ENCODE measurements at regions not wholly inside any gene's neighbourhood (a gene's known extent, or its start where the extent isn't known, plus 50 kb on each side); places are given as distances from the start of the nearest gene placed in this dataset.

- DNase-seq (ENCODE audit: extremely low read depth in 1 of 2, low read depth in 1 of 2), result no peak
Observed at GRCh38 chr15:47383102-47383501, 334.2 kb upstream of the SEMA6D start.

- DNase-seq (ENCODE audit: extremely low read depth in 1 of 2, low read depth in 1 of 2), result no peak
Observed at GRCh38 chr15:47383801-47384200, 333.5 kb upstream of the SEMA6D start.

DNA sequence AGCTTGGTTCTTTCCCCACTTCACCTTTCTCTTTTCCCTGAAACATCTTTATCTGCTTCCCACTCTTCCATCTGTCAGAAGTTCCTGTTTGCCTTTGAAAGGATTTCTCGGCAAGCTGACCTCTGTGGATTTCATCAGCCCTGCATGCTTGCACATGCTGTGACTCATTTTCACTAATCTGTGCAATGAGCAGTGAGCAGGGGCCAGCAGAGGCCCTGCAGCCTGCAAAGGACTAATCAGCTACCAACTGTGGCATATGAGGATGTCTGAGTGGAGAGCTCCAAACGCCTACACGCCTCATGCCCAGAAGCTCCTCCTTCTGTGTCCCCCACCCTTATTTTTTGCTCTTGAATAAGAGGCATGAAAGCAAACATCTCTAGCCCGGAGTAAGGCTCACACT lies 333.0 kb upstream of the SEMA6D start:
- DNase-seq (ENCODE audit: extremely low read depth in 1 of 2, low read depth in 1 of 2), result no peak

DNA sequence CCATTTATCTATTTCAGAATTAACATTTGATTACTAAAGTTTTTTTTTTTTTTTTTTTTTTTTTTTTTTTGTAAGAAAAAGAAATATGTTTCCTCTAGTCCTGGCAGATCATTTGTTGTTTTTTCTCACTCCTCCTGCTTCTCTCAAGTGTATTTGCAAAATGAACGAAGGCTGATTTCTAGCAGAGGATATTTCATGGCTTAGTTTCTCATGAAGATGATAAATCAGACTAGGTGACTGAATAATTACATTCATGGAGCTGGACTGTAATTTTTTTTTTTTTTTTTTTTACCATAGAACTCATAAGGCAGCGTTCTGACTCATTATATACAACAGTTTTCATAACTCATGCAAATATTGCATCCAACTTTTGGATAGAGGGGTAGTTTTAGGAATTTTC lies 332.5 kb upstream of the SEMA6D start:
- no peak for DNase-seq (ENCODE audit: extremely low read depth in 1 of 2, low read depth in 1 of 2)

DNA sequence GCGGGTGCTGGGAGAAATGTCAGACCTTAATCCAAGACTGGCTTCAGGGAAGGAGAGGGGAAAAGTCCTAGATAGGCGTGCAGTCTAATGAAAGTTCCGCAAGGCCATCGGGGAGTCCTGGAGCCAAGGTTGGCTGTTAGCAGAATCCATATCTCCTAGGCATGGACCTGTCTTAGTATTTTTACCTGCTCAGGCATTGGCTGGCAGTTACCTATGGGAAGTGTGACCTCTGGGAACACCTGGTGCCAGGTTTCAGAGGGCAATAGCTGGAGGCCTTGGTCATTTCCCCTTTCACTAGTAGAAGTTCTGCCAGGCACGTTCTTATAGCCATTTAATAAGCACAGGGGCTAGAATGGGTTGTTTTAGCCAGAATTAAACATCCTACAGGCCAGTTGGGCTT lies 330.8 kb upstream of the SEMA6D start:
- DNase-seq (ENCODE audit: extremely low read depth in 1 of 2, low read depth in 1 of 2), result no peak

DNA sequence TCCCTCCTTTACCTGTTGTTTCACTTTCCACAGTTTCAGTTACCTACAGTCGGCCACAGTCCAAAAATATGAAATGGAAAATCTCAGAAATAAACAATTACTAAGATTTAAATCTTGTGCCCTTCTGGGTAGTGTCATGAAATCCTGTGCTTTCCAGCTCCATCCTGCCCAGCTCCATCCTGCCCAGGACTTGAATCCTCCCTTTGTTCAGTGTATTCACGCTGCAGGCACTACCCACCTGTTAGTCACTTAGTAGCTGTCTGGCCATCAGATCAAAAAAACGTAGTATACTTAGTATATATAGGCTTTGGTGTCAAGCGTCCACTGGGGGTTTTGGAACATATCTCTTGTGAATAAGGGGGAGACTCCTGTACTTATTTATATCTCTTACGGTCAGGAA lies 329.0 kb upstream of the SEMA6D start:
- DNase-seq (ENCODE audit: extremely low read depth in 1 of 2, low read depth in 1 of 2), result no peak

GRCh38 chr15:47390208-47390765 lies 327.0 kb upstream of the SEMA6D start:
- no peak for DNase-seq (ENCODE audit: extremely low read depth in 1 of 2, low read depth in 1 of 2)

DNA sequence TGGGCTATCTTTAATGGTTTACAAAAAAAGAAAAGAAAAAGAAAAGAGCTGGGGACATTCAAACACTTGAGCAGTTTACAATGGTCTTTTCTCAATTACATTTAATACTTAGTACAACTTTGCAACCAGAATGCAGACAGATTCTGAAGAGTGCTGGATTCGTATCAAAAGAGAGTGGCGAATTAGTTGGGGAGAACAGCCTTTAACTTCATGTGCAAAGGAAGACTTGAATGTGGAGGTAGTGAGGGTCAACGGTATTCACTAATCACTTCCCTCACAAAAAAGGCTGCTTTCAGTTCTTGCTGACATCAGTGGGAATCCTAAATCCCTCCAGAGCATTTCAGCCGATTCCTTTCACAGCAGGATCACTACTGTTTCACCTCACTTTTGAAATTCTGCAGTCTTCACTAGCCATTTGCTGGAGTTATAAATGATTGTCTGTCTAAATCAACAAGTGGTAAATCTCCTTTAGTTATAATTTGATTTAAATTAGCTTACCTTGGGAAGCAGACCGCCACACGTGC lies 323.0 kb upstream of the SEMA6D start:
- DNase-seq (ENCODE audit: extremely low read depth in 1 of 2, low read depth in 1 of 2), result no peak

GRCh38 chr15:47395076-47395475 lies 322.2 kb upstream of the SEMA6D start:
- DNase-seq (ENCODE audit: extremely low read depth in 1 of 2, low read depth in 1 of 2), result no peak

GRCh38 chr15:47397655-47398054 lies 319.6 kb upstream of the SEMA6D start:
- DNase-seq (ENCODE audit: extremely low read depth in 1 of 2, low read depth in 1 of 2), result no peak

- no peak for DNase-seq (ENCODE audit: extremely low read depth in 1 of 2, low read depth in 1 of 2)
Observed at GRCh38 chr15:47398132-47398531, 319.2 kb upstream of the SEMA6D start.

GRCh38 chr15:47398594-47398993 lies 318.7 kb upstream of the SEMA6D start:
- no peak for DNase-seq (ENCODE audit: extremely low read depth in 1 of 2, low read depth in 1 of 2)

GRCh38 chr15:47399100-47399499 lies 318.2 kb upstream of the SEMA6D start:
- DNase-seq (ENCODE audit: extremely low read depth in 1 of 2, low read depth in 1 of 2), result no peak

GRCh38 chr15:47400603-47401002 lies 316.7 kb upstream of the SEMA6D start:
- DNase-seq (ENCODE audit: extremely low read depth in 1 of 2, low read depth in 1 of 2), result no peak

DNA sequence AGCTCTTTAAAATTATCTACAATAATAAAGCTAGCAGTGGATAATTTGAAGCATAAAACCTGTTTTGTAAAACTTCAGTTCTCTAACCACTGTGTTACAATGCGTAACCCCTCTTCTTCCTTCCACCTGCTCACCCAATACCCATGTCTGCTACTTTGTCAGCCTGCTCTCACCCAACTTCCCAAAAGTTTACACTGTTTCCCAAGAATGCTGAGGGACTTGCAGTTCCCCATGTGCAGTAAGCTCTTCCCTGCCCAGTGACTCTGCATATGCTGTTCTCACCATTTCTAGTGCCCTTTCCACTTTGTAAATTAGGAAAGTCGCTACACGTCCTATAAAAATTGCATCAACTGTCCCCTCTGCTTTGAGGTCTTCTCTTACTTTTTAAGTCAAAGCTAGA lies 315.9 kb upstream of the SEMA6D start:
- no peak for DNase-seq (ENCODE audit: extremely low read depth in 1 of 2, low read depth in 1 of 2)

- DNase-seq (ENCODE audit: extremely low read depth in 1 of 2, low read depth in 1 of 2), result no peak
Observed at GRCh38 chr15:47402829-47403228, 314.5 kb upstream of the SEMA6D start.

DNA sequence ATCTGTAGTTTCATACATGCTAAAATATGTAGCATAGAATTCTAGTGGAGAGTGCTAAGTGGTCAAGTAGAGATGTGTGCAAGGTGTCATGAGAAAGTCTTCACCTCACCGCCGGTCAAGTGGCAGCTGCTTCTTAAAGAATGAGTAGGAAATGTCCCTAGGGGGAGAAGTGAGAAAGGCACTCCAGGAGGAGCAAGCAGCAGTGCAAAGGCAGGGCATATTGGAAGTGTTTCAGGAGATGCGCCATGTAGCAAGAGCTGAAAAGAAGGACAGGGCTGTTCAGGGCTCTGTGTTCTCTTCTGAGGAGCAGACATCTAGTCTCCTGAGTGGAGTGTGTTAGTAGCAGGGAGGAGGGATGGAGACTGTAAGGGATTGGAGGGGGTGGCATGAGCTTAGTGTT lies 312.4 kb upstream of the SEMA6D start:
- no peak for DNase-seq (ENCODE audit: extremely low read depth in 1 of 2, low read depth in 1 of 2)

DNA sequence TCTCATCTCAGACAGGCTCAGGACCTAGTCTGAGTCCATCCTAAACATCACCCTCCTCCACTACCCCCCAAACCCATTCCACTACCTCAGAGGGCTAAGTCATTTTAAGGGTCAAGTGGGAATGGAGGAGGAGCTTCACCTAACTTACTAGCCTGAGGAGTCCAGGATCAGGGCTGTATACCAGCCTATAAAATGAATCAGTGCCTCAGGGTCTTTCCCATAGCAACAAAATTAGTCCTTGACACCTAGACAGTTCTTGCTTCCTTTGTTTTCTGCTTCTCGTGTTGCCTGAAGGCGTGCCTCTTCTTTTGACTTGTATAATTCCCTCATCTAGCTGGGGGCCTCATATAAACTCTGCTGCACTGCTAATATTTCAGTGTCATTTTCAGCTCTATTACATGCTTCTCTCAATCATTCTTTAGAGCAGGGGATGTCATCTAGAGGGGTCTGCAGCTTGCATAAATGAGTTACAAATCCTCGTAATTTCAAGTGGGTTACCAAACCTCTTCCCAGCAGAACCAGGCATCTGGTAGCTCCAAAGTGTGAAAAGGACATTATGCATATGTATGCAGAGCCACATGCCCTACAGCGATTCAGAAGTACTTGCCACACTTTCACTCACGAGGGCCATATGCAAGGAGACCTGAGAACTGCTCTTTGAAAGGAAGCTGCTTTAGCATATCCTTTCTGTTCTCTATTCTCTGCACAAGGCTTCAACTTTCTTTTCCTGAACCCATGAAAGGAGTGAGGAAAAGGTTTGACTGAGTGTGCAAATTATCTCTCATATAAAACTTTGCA lies 311.7 kb upstream of the SEMA6D start:
- DNase-seq (ENCODE audit: extremely low read depth in 1 of 2, low read depth in 1 of 2), result no peak

DNA sequence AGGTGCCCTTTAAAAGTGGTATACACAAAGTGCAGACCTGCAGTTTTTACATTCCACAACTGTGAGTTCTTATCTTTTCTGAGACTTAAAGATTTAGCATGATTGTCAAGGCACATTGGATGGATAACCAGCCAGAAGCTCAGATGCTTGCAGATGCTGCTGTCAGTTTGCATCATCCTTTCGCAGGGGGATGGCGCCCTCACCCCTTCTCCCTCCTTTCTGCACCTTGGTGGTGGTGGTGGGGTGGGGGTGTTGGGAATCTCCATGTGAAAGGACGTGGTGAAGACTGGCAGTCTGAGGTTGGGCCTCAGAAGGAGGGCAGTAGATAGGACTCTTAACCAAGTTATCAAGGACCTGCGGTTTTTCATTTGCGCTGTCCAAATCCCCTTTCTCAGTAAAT lies 309.6 kb upstream of the SEMA6D start:
- DNase-seq (ENCODE audit: extremely low read depth in 1 of 2, low read depth in 1 of 2), result no peak

DNA sequence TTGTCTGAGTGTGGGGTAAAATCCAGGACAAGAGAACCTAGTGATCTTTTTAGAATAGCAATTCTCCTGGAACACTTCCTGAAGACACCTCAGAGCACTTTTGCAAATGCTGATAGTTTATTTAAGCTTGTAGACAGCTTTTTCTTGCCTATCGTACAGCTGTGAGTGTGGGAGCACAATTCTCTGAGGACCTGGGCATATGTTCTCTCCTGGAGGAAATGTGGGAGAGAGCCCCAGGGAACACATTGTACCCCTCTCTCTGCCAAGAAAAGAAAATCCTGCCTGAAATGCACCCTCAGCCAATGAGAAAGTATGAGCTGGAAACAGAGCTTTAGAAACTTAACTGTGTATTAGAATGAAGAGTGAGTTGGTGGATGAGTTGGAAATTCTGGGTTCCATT lies 308.3 kb upstream of the SEMA6D start:
- no peak for DNase-seq (ENCODE audit: extremely low read depth in 1 of 2, low read depth in 1 of 2)

DNA sequence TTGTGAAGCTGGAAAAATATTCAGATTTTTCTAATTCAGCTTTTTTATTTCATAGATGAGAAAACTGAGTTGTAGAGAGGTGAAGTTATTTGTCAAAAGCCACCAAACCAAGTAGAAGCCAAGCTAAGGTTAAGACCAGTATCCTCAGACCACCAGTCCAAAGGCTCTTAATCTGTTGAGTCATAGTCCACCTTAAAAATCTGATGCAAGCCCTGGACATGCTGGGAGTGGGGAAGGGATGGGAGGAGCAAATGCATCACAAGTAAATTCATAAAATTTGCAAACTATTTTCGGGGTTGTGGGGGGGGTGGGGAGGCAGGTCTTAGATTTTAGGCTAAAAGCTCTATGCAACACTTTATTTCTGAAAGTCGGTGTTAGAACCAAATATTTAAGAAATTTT lies 307.7 kb upstream of the SEMA6D start:
- DNase-seq (ENCODE audit: extremely low read depth in 1 of 2, low read depth in 1 of 2), result no peak

GRCh38 chr15:47410247-47410646 lies 307.1 kb upstream of the SEMA6D start:
- DNase-seq (ENCODE audit: extremely low read depth in 1 of 2, low read depth in 1 of 2), result no peak

- no peak for DNase-seq (ENCODE audit: extremely low read depth in 1 of 2, low read depth in 1 of 2)
Observed at GRCh38 chr15:47411733-47412132, 305.6 kb upstream of the SEMA6D start.

All from stimulated activated CD8-positive, alpha-beta memory T cell treated with anti-CD3 and anti-CD28 coated beads, Interleukin-7, amount 100 ng/mL, for 48 hours (primary cell).